H1 (cell line): ENCODE measurements at regions not wholly inside any gene's neighbourhood (a gene's known extent, or its start where the extent isn't known, plus 50 kb on each side); places are given as distances from the start of the nearest gene placed in this dataset.

ENCODE experiments used
- CTCF ChIA-PET: fragments of 300-600 bp; sonication (Branson Sonifier 250); formaldehyde crosslinking; loops from one replicate; lab custom pipeline; 2021; ENCODE audit not compliant: partially characterized antibody; lab: Charles Lee
- POLR2A ChIA-PET: fragments of 300-600 bp; sonication (Branson Sonifier 250); formaldehyde crosslinking; loops from one replicate; lab custom pipeline; 2021; ENCODE audit warnings: inconsistent platforms; ENCODE audit not compliant: partially characterized antibody; lab: Charles Lee
- DNase-seq, 2 experiments: peaks; one replicate each; pipeline versions ENCODE4 v3.0.0 to v3.0.0-alpha.2; 2010 to 2022; ENCODE audit warnings: low spot score in 2 of 2, low read depth in 1 of 2, mixed read lengths in 1 of 2
- FAIRE-seq: peaks from 2 replicates; lab custom pipeline; 2011; peaks lifted over from hg19 to GRCh38; lab: Jason Lieb, UNC
- H2AFZ ChIP-seq: 2 replicates; pipeline ENCODE4 v1.8.1; 2012; ENCODE audit warnings: low read length, inconsistent platforms
- H2AK5ac ChIP-seq: 2 replicates; pipeline ENCODE4 v1.6.1; 2013; ENCODE audit warnings: low read depth, low read length
- H2BK120ac ChIP-seq: replicated peaks from 2 replicates; pipeline ENCODE3; 2013; ENCODE audit warnings: low read depth, low read length, inconsistent platforms
- H2BK12ac ChIP-seq: 2 replicates; pipeline ENCODE4 v1.6.1; 2013; ENCODE audit warnings: low read depth, low read length
- H2BK15ac ChIP-seq: 2 replicates; pipeline ENCODE4 v1.6.1; 2013; ENCODE audit warnings: low read length
- H2BK20ac ChIP-seq: 2 replicates; pipeline ENCODE4 v1.6.1; 2013; ENCODE audit warnings: low read length
- H2BK5ac ChIP-seq: 2 replicates; pipeline ENCODE4 v1.6.1; 2013; ENCODE audit warnings: low read depth, low read length
- H3K14ac ChIP-seq: 2 replicates; pipeline ENCODE4 v1.6.1; 2013; ENCODE audit warnings: inconsistent platforms; ENCODE audit not compliant: insufficient read length
- H3K18ac ChIP-seq: 2 replicates; pipeline ENCODE4 v1.6.1; 2013; ENCODE audit warnings: low read length; ENCODE audit errors: extremely low read depth
- H3K23ac ChIP-seq: 2 replicates; pipeline ENCODE4 v1.6.1; 2013; ENCODE audit warnings: inconsistent platforms; ENCODE audit not compliant: insufficient read length
- H3K23me2 ChIP-seq: 2 replicates; pipeline ENCODE4 v1.6.1; 2013; ENCODE audit warnings: low read depth, low read length
- H3K27ac ChIP-seq: 2 replicates; pipeline ENCODE4 v1.6.1; 2011; ENCODE audit warnings: low read depth, low read length, inconsistent platforms
- H3K27me3 ChIP-seq, 4 experiments: replicated peaks in 1 of 4; 1 replicate in 1 of 4; 2 replicates in 3 of 4; pipeline versions ENCODE4 v1.6.1 to v1.8.1; 2011 to 2013; ENCODE audit warnings: low read length in 3 of 4, mild to moderate bottlenecking in 3 of 4, inconsistent platforms in 2 of 4, mixed read lengths in 2 of 4, moderate library complexity in 1 of 4; ENCODE audit not compliant: control insufficient read depth in 3 of 4, insufficient read depth in 3 of 4; ENCODE audit errors: extremely low read depth in 1 of 4
- H3K36me3 ChIP-seq, 4 experiments: 2 replicates each; pipeline versions ENCODE4 v1.6.1 to v1.8.1; 2011 to 2013; ENCODE audit warnings: mild to moderate bottlenecking in 4 of 4, low read length in 3 of 4, moderate library complexity in 2 of 4, control low read depth in 1 of 4, inconsistent platforms in 1 of 4; ENCODE audit not compliant: insufficient read depth in 4 of 4, control insufficient read depth in 2 of 4
- H3K4ac ChIP-seq: replicated peaks from 2 replicates; pipeline ENCODE3; 2013; ENCODE audit warnings: low read length, low read depth, mixed read lengths, inconsistent platforms; ENCODE audit not compliant: insufficient read length
- H3K4me1 ChIP-seq, 4 experiments: replicated peaks in 1 of 4; 1 replicate in 1 of 4; 2 replicates in 3 of 4; pipeline versions ENCODE4 v1.6.1 to v1.8.1; 2011 to 2013; ENCODE audit warnings: low read length in 3 of 4, inconsistent platforms in 2 of 4, mixed read lengths in 1 of 4; ENCODE audit not compliant: insufficient read depth in 4 of 4, control insufficient read depth in 3 of 4
- H3K4me2 ChIP-seq, 2 experiments: 2 replicates each; pipeline versions ENCODE4 v1.6.1 to v1.8.1; 2011 to 2013; ENCODE audit warnings: low read depth in 2 of 2, low read length in 2 of 2, control low read depth in 1 of 2, inconsistent platforms in 1 of 2, mild to moderate bottlenecking in 1 of 2; ENCODE audit not compliant: insufficient read depth in 1 of 2
- H3K4me3 ChIP-seq, 4 experiments: fragments of 200-600, 300-600 bp in 1 of 4; sonication (generic), shearing (Covaris generic), sonication (Bioruptor Twin) in 1 of 4; 2 replicates each; pipeline versions ENCODE4 v1.5.1 to v1.8.1; 2011 to 2016; ENCODE audit warnings: low read length in 4 of 4, low read depth in 3 of 4, control low read depth in 2 of 4, inconsistent platforms in 2 of 4, mild to moderate bottlenecking in 2 of 4, mixed read lengths in 1 of 4, moderate library complexity in 1 of 4; ENCODE audit not compliant: insufficient read depth in 2 of 4; ENCODE audit errors: extremely low read depth in 1 of 4
- H3K56ac ChIP-seq: replicated peaks from 2 replicates; pipeline ENCODE3; 2013; ENCODE audit warnings: low read depth, mild to moderate bottlenecking, mixed read lengths, low read length, inconsistent platforms; ENCODE audit not compliant: insufficient read length
- H3K79me1 ChIP-seq: 2 replicates; pipeline ENCODE4 v1.6.1; 2013; ENCODE audit warnings: low read depth, low read length, control low read depth
- H3K79me2 ChIP-seq, 2 experiments: 2 replicates each; pipeline versions ENCODE4 v1.6.1 to v1.8.1; 2012 to 2013; ENCODE audit warnings: low read length in 2 of 2, mild to moderate bottlenecking in 2 of 2, inconsistent platforms in 1 of 2; ENCODE audit not compliant: insufficient read depth in 2 of 2, control insufficient read depth in 1 of 2
- H3K9ac ChIP-seq, 4 experiments: replicated peaks in 1 of 4; 1 replicate in 1 of 4; 2 replicates in 3 of 4; pipeline versions ENCODE4 v1.6.1 to v1.8.1; 2011 to 2013; ENCODE audit warnings: low read depth in 3 of 4, low read length in 3 of 4, control low read depth in 2 of 4, mild to moderate bottlenecking in 2 of 4, moderate library complexity in 2 of 4, inconsistent platforms in 1 of 4; ENCODE audit errors: extremely low read depth in 1 of 4
- H3K9me3 ChIP-seq, 2 experiments: 2 replicates each; pipeline versions ENCODE4 v1.6.1 to v1.8.1; 2012 to 2013; ENCODE audit warnings: mild to moderate bottlenecking in 2 of 2, moderate library complexity in 2 of 2, control low read depth in 1 of 2, inconsistent platforms in 1 of 2, low read depth in 1 of 2, low read length in 1 of 2, mixed read lengths in 1 of 2; ENCODE audit not compliant: insufficient read depth in 2 of 2
- H4K20me1 ChIP-seq, 2 experiments: replicated peaks in 1 of 2; 2 replicates each; pipeline versions ENCODE3 to v1.8.1; 2011 to 2013; ENCODE audit warnings: inconsistent platforms in 2 of 2, low read length in 2 of 2, mild to moderate bottlenecking in 1 of 2; ENCODE audit not compliant: insufficient read depth in 2 of 2, control insufficient read depth in 1 of 2
- H4K5ac ChIP-seq: 2 replicates; pipeline ENCODE4 v1.6.1; 2013; ENCODE audit warnings: low read length, low read depth, mixed read lengths, inconsistent platforms; ENCODE audit not compliant: insufficient read length
- H4K8ac ChIP-seq: 2 replicates; pipeline ENCODE4 v1.8.0; 2013; ENCODE audit warnings: mild to moderate bottlenecking, moderate library complexity, low read length, inconsistent platforms; ENCODE audit not compliant: insufficient read depth; ENCODE audit errors: extremely low read depth
- H4K91ac ChIP-seq: replicated peaks from 2 replicates; pipeline ENCODE3; 2013; ENCODE audit warnings: low read length, mixed read lengths, inconsistent platforms; ENCODE audit not compliant: insufficient read length
- EP300 ChIP-seq, 2 experiments: IDR thresholded peaks; 1 replicate in 1 of 2; 2 replicates in 1 of 2; pipeline ENCODE4 v1.6.1; 2011 to 2012; ENCODE audit warnings: low read depth in 2 of 2, low read length in 2 of 2, mild to moderate bottlenecking in 2 of 2, borderline replicate concordance in 1 of 2, inconsistent platforms in 1 of 2, moderate library complexity in 1 of 2
- POLR2AphosphoS5 ChIP-seq: IDR thresholded peaks from 2 replicates; pipeline ENCODE4 v1.6.1; 2011; ENCODE audit warnings: low read depth, low read length
- SP1 ChIP-seq: IDR thresholded peaks from 2 replicates; pipeline ENCODE4 v1.6.1; 2011; ENCODE audit warnings: low read depth, low read length
- WGBS, 2 experiments: shearing (Covaris generic) in 1 of 2; methylation state at CpG; one replicate each; pipeline versions ENCODE4 v1.1.6 to v1.1.7; 2013 to 2015; ENCODE audit warnings: low lambda C conversion rate in 2 of 2, mixed read lengths in 2 of 2, inconsistent platforms in 1 of 2, low coverage in 1 of 2, missing lambda C conversion rate in 1 of 2; ENCODE audit not compliant: insufficient replicate concordance in 2 of 2, insufficient coverage in 1 of 2, insufficient read length in 1 of 2; ENCODE audit errors: extremely low coverage in 1 of 2, missing lambda C conversion rate in 1 of 2; 5-methylcytosine and 5-hydroxymethylcytosine counted together

GRCh38 chr21:27885296-27885711 is 918.4 kb upstream of the ADAMTS5 start:
- Histone ChIP-seq H3K79me2 (no peaks in the 10 kb centered on the region), H2AFZ (no peak overlapping the region; the same call in 1 of the 2 replicates), H3K14ac (no peak overlapping the region), H3K4me2 (no peak overlapping the region), H3K4ac (no peak overlapping the region), H2BK5ac (no peak overlapping the region), H2BK12ac (no peak overlapping the region), H3K56ac (no peak overlapping the region), H4K8ac (no peak overlapping the region), H3K9ac (no peak overlapping the region), H3K27me3 (no peaks in the 10 kb centered on the region), H3K23me2 (no peaks in the 10 kb centered on the region), H3K4me3 (no peak overlapping the region), H3K9me3 (peaks cover 0 to 3% of the 10 kb centered on the region in 2 experiments; a peak in 1 of 4 replicates), H2BK20ac (no peak overlapping the region), H2BK120ac (no peak overlapping the region), H4K91ac (no peak overlapping the region), H2BK15ac (no peak overlapping the region), H3K27ac (no peak overlapping the region), H3K23ac (no peak overlapping the region), H3K4me1 (no peaks in the 10 kb centered on the region), H3K36me3 (no peaks in the 10 kb centered on the region), H2AK5ac (no peak overlapping the region), H4K5ac (no peak overlapping the region), H3K79me1 (no peaks in the 10 kb centered on the region), H4K20me1 (no peaks in the 10 kb centered on the region), H3K18ac (no peak overlapping the region)
- TF ChIP-seq EP300 (IDR thresholded peaks at IDR 0.05; ENCODE audit: borderline replicate concordance in 1 of 2, low read depth in 2 of 2, low read length in 2 of 2): no peak
- no peak for TF ChIP-seq POLR2AphosphoS5
- no peak for TF ChIP-seq SP1
- ChIA-PET POLR2A (no interaction called here), CTCF (no interaction called here)
- 93% methylated on average over 17 of the region's 31 CpGs; no CpG with 5 or more reads in 1 of the 2 experiments for WGBS, 2 experiments
- FAIRE-seq (no peak), DNase-seq (no peak)
